ENCODE measurements at regions not wholly inside any gene's neighbourhood (a gene's known extent, or its start where the extent isn't known, plus 50 kb on each side); places are given as distances from the start of the nearest gene placed in this dataset.

DNA sequence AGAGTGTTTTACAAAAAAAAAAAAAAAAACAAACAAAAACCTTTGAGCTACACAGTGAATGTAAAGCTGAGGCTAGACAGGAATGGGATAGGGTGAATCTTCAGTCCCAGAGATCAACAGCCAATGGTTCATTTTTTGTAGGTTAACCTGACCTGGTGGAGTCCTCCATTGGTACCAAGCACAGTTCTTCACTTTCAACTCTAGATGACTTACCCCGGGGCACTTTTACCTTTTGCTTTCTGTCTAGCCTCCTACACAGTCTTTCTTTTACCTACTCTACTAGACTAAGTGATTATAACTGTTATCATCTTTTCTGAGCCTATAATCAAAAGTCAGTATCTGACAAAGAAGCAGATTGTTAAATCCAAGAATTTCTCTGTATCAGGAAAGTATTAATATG lies 50.9 kb downstream of the ANXA2R start:
- TF ChIP-seq, protein P1, sequence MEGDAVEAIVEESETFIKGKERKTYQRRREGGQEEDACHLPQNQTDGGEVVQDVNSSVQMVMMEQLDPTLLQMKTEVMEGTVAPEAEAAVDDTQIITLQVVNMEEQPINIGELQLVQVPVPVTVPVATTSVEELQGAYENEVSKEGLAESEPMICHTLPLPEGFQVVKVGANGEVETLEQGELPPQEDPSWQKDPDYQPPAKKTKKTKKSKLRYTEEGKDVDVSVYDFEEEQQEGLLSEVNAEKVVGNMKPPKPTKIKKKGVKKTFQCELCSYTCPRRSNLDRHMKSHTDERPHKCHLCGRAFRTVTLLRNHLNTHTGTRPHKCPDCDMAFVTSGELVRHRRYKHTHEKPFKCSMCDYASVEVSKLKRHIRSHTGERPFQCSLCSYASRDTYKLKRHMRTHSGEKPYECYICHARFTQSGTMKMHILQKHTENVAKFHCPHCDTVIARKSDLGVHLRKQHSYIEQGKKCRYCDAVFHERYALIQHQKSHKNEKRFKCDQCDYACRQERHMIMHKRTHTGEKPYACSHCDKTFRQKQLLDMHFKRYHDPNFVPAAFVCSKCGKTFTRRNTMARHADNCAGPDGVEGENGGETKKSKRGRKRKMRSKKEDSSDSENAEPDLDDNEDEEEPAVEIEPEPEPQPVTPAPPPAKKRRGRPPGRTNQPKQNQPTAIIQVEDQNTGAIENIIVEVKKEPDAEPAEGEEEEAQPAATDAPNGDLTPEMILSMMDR (IDR thresholded peaks at IDR 0.05) = no peak
- Histone ChIP-seq H3K9me3 (ENCODE audit: control insufficient read depth, low read length) (peaks cover 2% of the 10 kb centered on the region), H3K27me3 (ENCODE audit: control insufficient read depth, insufficient read depth, low read length) (peaks cover 6% of the 10 kb centered on the region), H3K4me2 (ENCODE audit: low read length) (no peak overlapping the region), H3K36me3 (ENCODE audit: control insufficient read depth, insufficient read depth, low read length) (no peaks in the 10 kb centered on the region), H3K9ac (no peak overlapping the region), H2AFZ (no peak overlapping the region), H3K27ac (no peak overlapping the region), H3K4me1 (no peaks in the 10 kb centered on the region), H3K79me2 (no peaks in the 10 kb centered on the region), H3K4me3 (ENCODE audit: low read depth, low read length) (no peak overlapping the region)

DNA sequence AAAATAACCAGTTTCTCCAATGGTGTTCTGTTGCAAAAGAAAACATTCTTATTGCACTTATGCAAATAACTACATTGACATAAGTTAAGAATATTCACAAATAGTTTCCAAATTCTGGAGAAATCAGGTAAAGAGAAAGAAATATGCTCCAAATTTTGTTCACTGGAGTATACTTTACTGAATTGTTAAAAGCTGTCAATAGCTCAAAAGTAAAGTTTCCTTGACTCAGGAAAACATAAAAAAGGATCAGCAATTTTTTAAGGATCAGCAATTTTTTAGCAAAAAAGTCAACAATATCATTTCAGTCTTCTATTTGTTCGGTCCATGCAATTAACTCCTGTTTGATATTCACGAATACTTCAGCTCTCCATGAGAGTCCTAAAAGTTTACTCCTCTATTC lies 51.6 kb downstream of the ANXA2R start:
- no peaks in the 10 kb centered on the region for H3K36me3 ChIP-seq (ENCODE audit: control insufficient read depth, insufficient read depth, low read length)
- no peak overlapping the region for H2AFZ ChIP-seq
- H3K9ac ChIP-seq = no peak overlapping the region
- TF ChIP-seq, protein P1 (IDR thresholded peaks at IDR 0.05) = no peak
- H3K4me3 ChIP-seq (ENCODE audit: low read depth, low read length) = no peak overlapping the region
- H3K27ac ChIP-seq = no peak overlapping the region
- H3K79me2 ChIP-seq = no peaks in the 10 kb centered on the region
- H3K9me3 ChIP-seq (ENCODE audit: control insufficient read depth, low read length) = peaks cover 2% of the 10 kb centered on the region
- H3K4me1 ChIP-seq = no peaks in the 10 kb centered on the region
- no peak overlapping the region for H3K4me2 ChIP-seq (ENCODE audit: low read length)
- H3K27me3 ChIP-seq (ENCODE audit: control insufficient read depth, insufficient read depth, low read length) = peaks cover 6% of the 10 kb centered on the region

- Histone ChIP-seq H3K27me3 (ENCODE audit: control insufficient read depth, insufficient read depth, low read length) (no peaks in the 10 kb centered on the region), H3K4me1 (no peaks in the 10 kb centered on the region)
- TF ChIP-seq, protein P1 (IDR thresholded peaks at IDR 0.05) = no peak
Measured at GRCh38 chr5:42985129-42986037, 54.7 kb downstream of the ANXA2R start.

DNA sequence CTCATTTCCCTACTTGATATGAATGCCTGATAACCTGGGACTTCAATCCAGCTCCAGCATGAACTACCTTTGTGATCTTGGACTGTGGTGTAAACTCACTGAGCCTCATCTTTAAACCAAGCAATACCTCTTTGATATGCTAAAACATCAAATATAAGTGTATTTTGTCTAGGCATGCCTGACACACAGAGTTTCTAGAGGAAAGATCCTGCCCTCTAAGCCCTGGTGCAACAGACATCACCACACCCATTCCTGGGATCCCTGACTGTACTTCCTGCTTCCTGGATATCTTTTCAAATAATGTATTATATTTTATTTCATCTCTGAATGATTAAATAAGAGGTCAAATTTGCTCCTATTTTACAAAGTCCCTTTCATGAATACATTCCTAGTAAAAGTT lies 55.8 kb downstream of the ANXA2R start:
- Histone ChIP-seq H3K4me2 (ENCODE audit: low read length) (no peak overlapping the region), H3K27ac (no peak overlapping the region), H3K79me2 (no peaks in the 10 kb centered on the region), H3K9me3 (ENCODE audit: control insufficient read depth, low read length) (no peaks in the 10 kb centered on the region), H3K36me3 (ENCODE audit: control insufficient read depth, insufficient read depth, low read length) (no peaks in the 10 kb centered on the region), H3K9ac (no peak overlapping the region), H3K4me1 (no peaks in the 10 kb centered on the region), H3K4me3 (ENCODE audit: low read depth, low read length) (no peak overlapping the region), H2AFZ (no peak overlapping the region), H3K27me3 (ENCODE audit: control insufficient read depth, insufficient read depth, low read length) (no peaks in the 10 kb centered on the region)
- TF ChIP-seq, protein P1 (IDR thresholded peaks at IDR 0.05) = no peak

More at GRCh38 chr5:42985129-42986037, 54.7 kb downstream of the ANXA2R start:
- Histone ChIP-seq H3K4me2 (ENCODE audit: low read length) (no peak overlapping the region), H3K36me3 (ENCODE audit: control insufficient read depth, insufficient read depth, low read length) (no peaks in the 10 kb centered on the region), H3K27ac (no peak overlapping the region), H3K9me3 (ENCODE audit: control insufficient read depth, low read length) (no peaks in the 10 kb centered on the region), H3K4me3 (ENCODE audit: low read depth, low read length) (no peak overlapping the region), H2AFZ (no peak overlapping the region), H3K9ac (no peak overlapping the region), H3K79me2 (no peaks in the 10 kb centered on the region)
